ENCODE measurements at regions not wholly inside any gene's neighbourhood (a gene's known extent, or its start where the extent isn't known, plus 50 kb on each side); places are given as distances from the start of the nearest gene placed in this dataset.

GRCh38 chr2:103293742-103294077 is 531.9 kb downstream of the TMEM182 start:
- TF ChIP-seq CTCF (IDR thresholded peaks at IDR 0.05) = no peak
- Histone ChIP-seq H3K4me1 (no peaks in the 10 kb centered on the region), H3K27ac (no peak overlapping the region), H3K9me3 (no peaks in the 10 kb centered on the region), H3K27me3 (ENCODE audit: low read depth) (peaks cover 13% of the 10 kb centered on the region), H3K4me3 (no peak overlapping the region), H3K36me3 (no peaks in the 10 kb centered on the region)
- intact Hi-C loops (cut with DNase I) = no loop called here
- ATAC-seq = no peak
- no peak for DNase-seq

- H3K36me3 ChIP-seq = no peaks in the 10 kb centered on the region
- H3K4me1 ChIP-seq = no peaks in the 10 kb centered on the region
- DNase-seq (no peak), ATAC-seq (no peak)
- H3K9me3 ChIP-seq = no peaks in the 10 kb centered on the region
- H3K27ac ChIP-seq = no peak overlapping the region
- H3K4me3 ChIP-seq = no peak overlapping the region
- intact Hi-C loops (cut with DNase I) = no loop called here
- no peak for TF ChIP-seq CTCF (IDR thresholded peaks at IDR 0.05)
- peaks cover 13% of the 10 kb centered on the region for H3K27me3 ChIP-seq (ENCODE audit: low read depth)
Observed at GRCh38 chr2:103294420-103294819, 532.6 kb downstream of the TMEM182 start.

GRCh38 chr2:103295591-103295990 is 533.8 kb downstream of the TMEM182 start:
- Histone ChIP-seq H3K4me1 (no peaks in the 10 kb centered on the region), H3K36me3 (no peaks in the 10 kb centered on the region), H3K4me3 (no peak overlapping the region), H3K27ac (no peak overlapping the region), H3K27me3 (ENCODE audit: low read depth) (peaks cover 13% of the 10 kb centered on the region), H3K9me3 (no peaks in the 10 kb centered on the region)
- intact Hi-C loops (cut with DNase I) = no loop called here
- no peak for TF ChIP-seq CTCF (IDR thresholded peaks at IDR 0.05)
- DNase-seq (no peak), ATAC-seq (no peak)

GRCh38 chr2:103324671-103325070 is 562.8 kb downstream of the TMEM182 start:
- Histone ChIP-seq H3K9me3 (no peaks in the 10 kb centered on the region), H3K27ac (no peak overlapping the region), H3K36me3 (no peaks in the 10 kb centered on the region), H3K27me3 (ENCODE audit: low read depth) (no peaks in the 10 kb centered on the region), H3K4me1 (no peaks in the 10 kb centered on the region), H3K4me3 (no peak overlapping the region)
- no peak for ATAC-seq
- TF ChIP-seq CTCF (IDR thresholded peaks at IDR 0.05) = no peak
- intact Hi-C loops (cut with DNase I) = no loop called here
- no peak for DNase-seq

- no peaks in the 10 kb centered on the region for H3K9me3 ChIP-seq
- H3K36me3 ChIP-seq = no peaks in the 10 kb centered on the region
- intact Hi-C loops (cut with DNase I) = no loop called here
- H3K4me1 ChIP-seq = no peaks in the 10 kb centered on the region
- no peak for ATAC-seq
- H3K27me3 ChIP-seq (ENCODE audit: low read depth) = no peaks in the 10 kb centered on the region
- H3K4me3 ChIP-seq = no peak overlapping the region
- DNase-seq = no peak
- no peak for TF ChIP-seq CTCF (IDR thresholded peaks at IDR 0.05)
- no peak overlapping the region for H3K27ac ChIP-seq
Observed at GRCh38 chr2:103327386-103327785, 565.6 kb downstream of the TMEM182 start.

GRCh38 chr2:103327966-103328365 is 566.1 kb downstream of the TMEM182 start:
- Histone ChIP-seq H3K4me3 (no peak overlapping the region), H3K27me3 (ENCODE audit: low read depth) (no peaks in the 10 kb centered on the region), H3K36me3 (no peaks in the 10 kb centered on the region), H3K9me3 (no peaks in the 10 kb centered on the region), H3K4me1 (no peaks in the 10 kb centered on the region), H3K27ac (no peak overlapping the region)
- ATAC-seq = no peak
- no peak for DNase-seq
- no peak for TF ChIP-seq CTCF (IDR thresholded peaks at IDR 0.05)
- intact Hi-C loops (cut with DNase I) = no loop called here

All from lower lobe of right lung (tissue), 2 donors.